Adrenal gland (tissue), 9 donors: ENCODE measurements at regions not wholly inside any gene's neighbourhood (a gene's known extent, or its start where the extent isn't known, plus 50 kb on each side); places are given as distances from the start of the nearest gene placed in this dataset.

Experiments
- DNase-seq, 7 donors: peaks; one replicate each; pipeline ENCODE4 v3.0.0-alpha.2; 2019 to 2020
- H3K27ac ChIP-seq, 5 donors: fragments of 200-600 bp; sonication (generic) in 4 of 5; 1 replicate in 3 of 5; 2 replicates in 2 of 5; pipeline versions ENCODE4 v1.5.1 to v1.8.0; 2016 to 2020; ENCODE audit warnings: mild to moderate bottlenecking in 1 of 5
- H3K27me3 ChIP-seq: fragments of 200-600 bp; 2 replicates; pipeline ENCODE4 v1.8.0; 2021
- H3K36me3 ChIP-seq, 2 donors: fragments of 200-600 bp; replicated peaks in 1 of 2; 1 replicate in 1 of 2; 2 replicates in 1 of 2; pipeline versions ENCODE4 v1.5.1 to v1.8.0; 2018 to 2022
- H3K4me1 ChIP-seq, 2 donors: fragments of 200-600 bp; replicated peaks in 1 of 2; 1 replicate in 1 of 2; 2 replicates in 1 of 2; pipeline versions ENCODE4 v1.5.1 to v1.8.0; 2018 to 2021
- H3K4me3 ChIP-seq, 4 donors: fragments of 200-600 bp; sonication (generic) in 3 of 4; one replicate each; pipeline ENCODE4 v1.5.1; 2016 to 2018
- H3K9me3 ChIP-seq, 3 donors: fragments of 200-600 bp; sonication (generic) in 1 of 3; replicated peaks in 1 of 3; 1 replicate in 2 of 3; 2 replicates in 1 of 3; pipeline versions ENCODE4 v1.5.1 to v1.8.0; 2016 to 2021
- CTCF ChIP-seq, 6 experiments: fragments of 450-650 bp in 4 of 6; fragments of 200-600 bp in 2 of 6; sonication (generic) in 1 of 6; IDR thresholded peaks; 1 replicate in 5 of 6; 2 replicates in 1 of 6; pipeline versions ENCODE4 v1.5.1 to v1.8.0; 2016 to 2021; ENCODE audit warnings: antibody characterized with exemption in 6 of 6, mild to moderate bottlenecking in 2 of 6, moderate library complexity in 1 of 6
- POLR2A ChIP-seq, 2 donors: fragments of 450-650 bp; IDR thresholded peaks; one replicate each; pipeline ENCODE4 v1.6.1; 2017; ENCODE audit warnings: antibody characterized with exemption in 2 of 2, mild to moderate bottlenecking in 2 of 2, moderate library complexity in 1 of 2
- WGBS, 4 donors: extraction: QIAGEN DNeasy Blood & Tissue Kit in 2 of 4; methylation state at CpG; one replicate each; pipeline versions ENCODE4 v1.1.5 to v1.1.7; 2013 to 2017; 5-methylcytosine and 5-hydroxymethylcytosine counted together
- intact Hi-C, 2 donors: fragments of 100-400 bp; cut with DNase I; formaldehyde crosslinking; loops; one replicate each; pipeline versions ENCODE4 v1.14.1 to v1.15.0; 2022 to 2023
- donor health status: healthy with polysubstance abuse.
- donor health status: Bipolar disorder and iron deficiency.
- donor health status: DM: yes; HTN: yes; CAD: no.
- donor health status: DM: no; HTN: no; CAD: no.
- donor health status: DM: no; HTN: no; CAD: no.

- WGBS, 4 donors, result 44 to 67% (median 59%) methylated on average over 3 of the region's 3 CpGs
- intact Hi-C loops, result no loop called here
- no peak for TF ChIP-seq POLR2A (IDR thresholded peaks at IDR 0.05)
- no peak for TF ChIP-seq CTCF (IDR thresholded peaks at IDR 0.05)
- no peak for DNase-seq
- Histone ChIP-seq H3K27ac (no peak overlapping the region), H3K4me3 (no peak overlapping the region), H3K27me3 (no peaks in the 10 kb centered on the region), H3K4me1 (no peaks in the 10 kb centered on the region), H3K9me3 (no peaks in the 10 kb centered on the region), H3K36me3 (no peaks in the 10 kb centered on the region)
Measured at GRCh38 chr13:69142101-69142500, 965.5 kb upstream of the ATXN8OS start.

GRCh38 chr13:69124996-69125395, 982.6 kb upstream of the ATXN8OS start:
- Histone ChIP-seq H3K4me3 (no peak overlapping the region), H3K4me1 (no peaks in the 10 kb centered on the region), H3K36me3 (no peaks in the 10 kb centered on the region), H3K27ac (no peak overlapping the region), H3K9me3 (no peaks in the 10 kb centered on the region), H3K27me3 (no peaks in the 10 kb centered on the region)
- intact Hi-C loops, result no loop called here
- no peak for DNase-seq
- no peak for TF ChIP-seq CTCF (IDR thresholded peaks at IDR 0.05)
- TF ChIP-seq POLR2A (IDR thresholded peaks at IDR 0.05), result no peak
- WGBS, 4 donors, result 78 to 89% (median 87%) methylated on average over 2 of the region's 2 CpGs

GRCh38 chr13:69109891-69110525, 997.6 kb upstream of the ATXN8OS start:
- H3K4me1 ChIP-seq, result no peaks in the 10 kb centered on the region
- no peaks in the 10 kb centered on the region for H3K36me3 ChIP-seq
- intact Hi-C loops, result no loop called here
- no peak overlapping the region for H3K27ac ChIP-seq
- 39 to 73% (median 43%) methylated on average over 3 of the region's 3 CpGs for WGBS, 4 donors
- H3K4me3 ChIP-seq, result no peak overlapping the region
- no peaks in the 10 kb centered on the region for H3K27me3 ChIP-seq
- no peak for DNase-seq
- H3K9me3 ChIP-seq, result no peaks in the 10 kb centered on the region
- TF ChIP-seq CTCF (IDR thresholded peaks at IDR 0.05) (no peak), POLR2A (IDR thresholded peaks at IDR 0.05) (no peak)

GRCh38 chr13:69108486-69108885, 999.1 kb upstream of the ATXN8OS start:
- intact Hi-C loops, result no loop called here
- Histone ChIP-seq H3K4me3 (no peak overlapping the region), H3K27ac (no peak overlapping the region), H3K27me3 (no peaks in the 10 kb centered on the region), H3K4me1 (no peaks in the 10 kb centered on the region), H3K36me3 (no peaks in the 10 kb centered on the region), H3K9me3 (no peaks in the 10 kb centered on the region)
- TF ChIP-seq CTCF (IDR thresholded peaks at IDR 0.05) (no peak), POLR2A (IDR thresholded peaks at IDR 0.05) (no peak)
- DNase-seq, result no peak
